BE2C (cell line): ENCODE measurements at regions not wholly inside any gene's neighbourhood (a gene's known extent, or its start where the extent isn't known, plus 50 kb on each side); places are given as distances from the start of the nearest gene placed in this dataset.
A peak's percentile ranks its signal among the peaks of the same experiment; 100 is the strongest.

Source experiments
- DNase-seq: peaks from one replicate; pipeline ENCODE4 v3.0.0-alpha.2; 2020
- H3K27me3 ChIP-seq: fragments of 250-450 bp; sonication (Bioruptor Pico); 2 replicates; pipeline ENCODE4 v1.5.1; 2020; ENCODE audit warnings: mild to moderate bottlenecking
- H3K36me3 ChIP-seq: fragments of 250-450 bp; sonication (Bioruptor Pico); 2 replicates; pipeline ENCODE4 v1.5.1; 2020; ENCODE audit warnings: mild to moderate bottlenecking
- H3K4me1 ChIP-seq: fragments of 250-450 bp; sonication (Bioruptor Pico); 2 replicates; pipeline ENCODE4 v1.5.1; 2020
- H3K4me3 ChIP-seq: 2 replicates; pipeline ENCODE4 v1.5.1; 2011; ENCODE audit warnings: low read depth, low read length
- H3K9me3 ChIP-seq: fragments of 250-450 bp; sonication (Bioruptor Pico); 2 replicates; pipeline ENCODE4 v1.5.1; 2020
- TF ChIP-seq, protein P1 (sequence below): IDR thresholded peaks from 2 replicates; pipeline ENCODE4 v1.5.1; 2012; ENCODE audit warnings: mild to moderate bottlenecking, low read depth, low read length

- TF ChIP-seq, protein P1, sequence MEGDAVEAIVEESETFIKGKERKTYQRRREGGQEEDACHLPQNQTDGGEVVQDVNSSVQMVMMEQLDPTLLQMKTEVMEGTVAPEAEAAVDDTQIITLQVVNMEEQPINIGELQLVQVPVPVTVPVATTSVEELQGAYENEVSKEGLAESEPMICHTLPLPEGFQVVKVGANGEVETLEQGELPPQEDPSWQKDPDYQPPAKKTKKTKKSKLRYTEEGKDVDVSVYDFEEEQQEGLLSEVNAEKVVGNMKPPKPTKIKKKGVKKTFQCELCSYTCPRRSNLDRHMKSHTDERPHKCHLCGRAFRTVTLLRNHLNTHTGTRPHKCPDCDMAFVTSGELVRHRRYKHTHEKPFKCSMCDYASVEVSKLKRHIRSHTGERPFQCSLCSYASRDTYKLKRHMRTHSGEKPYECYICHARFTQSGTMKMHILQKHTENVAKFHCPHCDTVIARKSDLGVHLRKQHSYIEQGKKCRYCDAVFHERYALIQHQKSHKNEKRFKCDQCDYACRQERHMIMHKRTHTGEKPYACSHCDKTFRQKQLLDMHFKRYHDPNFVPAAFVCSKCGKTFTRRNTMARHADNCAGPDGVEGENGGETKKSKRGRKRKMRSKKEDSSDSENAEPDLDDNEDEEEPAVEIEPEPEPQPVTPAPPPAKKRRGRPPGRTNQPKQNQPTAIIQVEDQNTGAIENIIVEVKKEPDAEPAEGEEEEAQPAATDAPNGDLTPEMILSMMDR, result no peak
Observed at GRCh38 chr2:155298001-155298400, 599.5 kb downstream of the KCNJ3 start.

GRCh38 chr2:155294358-155294757, 595.9 kb downstream of the KCNJ3 start:
- TF ChIP-seq, protein P1, result no peak
- Histone ChIP-seq H3K4me3 (no peak overlapping the region), H3K36me3 (no peaks in the 10 kb centered on the region), H3K9me3 (no peaks in the 10 kb centered on the region), H3K27me3 (no peaks in the 10 kb centered on the region), H3K4me1 (no peaks in the 10 kb centered on the region)
- no peak for DNase-seq

More at GRCh38 chr2:155298001-155298400, 599.5 kb downstream of the KCNJ3 start:
- Histone ChIP-seq H3K36me3 (no peaks in the 10 kb centered on the region), H3K27me3 (no peaks in the 10 kb centered on the region), H3K9me3 (no peaks in the 10 kb centered on the region), H3K4me3 (no peak overlapping the region), H3K4me1 (no peaks in the 10 kb centered on the region)
- no peak for DNase-seq

- H3K4me3 ChIP-seq, result no peak overlapping the region
- TF ChIP-seq, protein P1, result no peak
- no peak for DNase-seq
- H3K4me1 ChIP-seq, result no peaks in the 10 kb centered on the region
- no peaks in the 10 kb centered on the region for H3K9me3 ChIP-seq
- H3K27me3 ChIP-seq, result no peaks in the 10 kb centered on the region
- H3K36me3 ChIP-seq, result no peaks in the 10 kb centered on the region
Observed at GRCh38 chr2:155281907-155282306, 583.4 kb downstream of the KCNJ3 start.

DNA sequence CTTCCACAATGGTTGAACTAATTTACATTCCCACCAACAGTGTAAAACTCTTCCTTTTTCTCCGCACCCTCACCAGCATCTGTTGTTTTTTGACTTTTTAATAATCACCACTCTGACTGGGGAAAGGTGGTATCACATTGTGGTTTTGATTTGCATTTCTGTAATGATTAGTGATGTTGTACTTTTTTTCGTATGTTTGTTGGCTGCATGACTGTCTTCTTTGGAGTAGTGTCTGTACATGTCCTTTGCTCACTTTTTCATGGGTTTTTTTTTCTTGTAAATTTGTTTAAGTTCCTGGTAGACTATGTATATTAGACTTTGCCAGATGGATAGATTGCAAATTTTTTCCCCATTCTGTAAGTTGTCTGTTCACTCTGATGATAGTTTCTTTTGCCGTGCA, 574.8 kb downstream of the KCNJ3 start:
- no peak overlapping the region for H3K4me3 ChIP-seq
- DNase-seq, result no peak
- no peaks in the 10 kb centered on the region for H3K9me3 ChIP-seq
- H3K4me1 ChIP-seq, result no peaks in the 10 kb centered on the region
- no peaks in the 10 kb centered on the region for H3K27me3 ChIP-seq
- TF ChIP-seq, protein P1, result no peak
- H3K36me3 ChIP-seq, result no peaks in the 10 kb centered on the region

- Histone ChIP-seq H3K4me3 (no peak overlapping the region), H3K36me3 (no peaks in the 10 kb centered on the region), H3K4me1 (no peaks in the 10 kb centered on the region), H3K27me3 (no peaks in the 10 kb centered on the region), H3K9me3 (no peaks in the 10 kb centered on the region)
- no peak for DNase-seq
- TF ChIP-seq, protein P1, result peak; percentile 18; the same call in 1 of the 2 replicates
Observed at GRCh38 chr2:155266583-155266982, 568.1 kb downstream of the KCNJ3 start.

GRCh38 chr2:155266109-155266508, 567.6 kb downstream of the KCNJ3 start:
- no peaks in the 10 kb centered on the region for H3K9me3 ChIP-seq
- H3K4me1 ChIP-seq, result no peaks in the 10 kb centered on the region
- no peak for DNase-seq
- H3K36me3 ChIP-seq, result no peaks in the 10 kb centered on the region
- TF ChIP-seq, protein P1, result no peak
- H3K27me3 ChIP-seq, result no peaks in the 10 kb centered on the region
- H3K4me3 ChIP-seq, result no peak overlapping the region
